PC-3 (cell line): ENCODE measurements at regions not wholly inside any gene's neighbourhood (a gene's known extent, or its start where the extent isn't known, plus 50 kb on each side); places are given as distances from the start of the nearest gene placed in this dataset.

Experiments
- CTCF ChIP-seq: fragments of 300-600 bp; sonication (generic); conservative IDR thresholded peaks from 2 replicates; pipeline ENCODE4 v1.5.1; 2017; ENCODE audit warnings: antibody characterized with exemption, low read depth, mild to moderate bottlenecking, low read length
- EZH2 ChIP-seq: fragments of 300-600 bp; sonication (generic); IDR thresholded peaks from one replicate; pipeline ENCODE4 v1.6.1; 2017; ENCODE audit warnings: antibody characterized with exemption, mild to moderate bottlenecking, low read length; ENCODE audit not compliant: unreplicated experiment

DNA sequence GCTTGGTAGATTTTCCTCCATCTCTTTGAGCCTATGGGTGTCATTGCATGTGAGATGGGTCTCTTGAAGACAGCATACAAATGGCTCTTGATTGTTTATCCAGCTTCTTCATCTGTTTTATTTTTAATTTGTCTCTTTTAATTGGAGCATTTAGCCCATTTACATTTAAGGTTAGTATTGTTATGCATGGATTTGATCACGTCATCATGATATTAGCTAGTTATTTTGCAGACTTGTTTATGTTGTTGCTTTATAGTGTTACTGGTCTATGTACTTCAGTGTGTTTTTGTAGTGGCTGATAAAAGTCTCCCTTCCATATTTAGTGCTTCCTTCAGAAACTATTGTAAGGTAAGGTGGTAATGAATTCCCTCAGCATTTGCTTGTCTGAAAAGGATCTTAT is 78.6 kb upstream of the RGMB start:
- no peak for TF ChIP-seq EZH2
- TF ChIP-seq CTCF: no peak
